Neural crest cell (in vitro differentiated cells): ENCODE measurements at regions not wholly inside any gene's neighbourhood (a gene's known extent, or its start where the extent isn't known, plus 50 kb on each side); places are given as distances from the start of the nearest gene placed in this dataset.
"Not testable (repeated sequence)": the region's sequence is repeated elsewhere in the genome, so short reads cannot be mapped to it uniquely, and the experiment has no call there.

ENCODE experiments used
- DNase-seq: peaks from one replicate; pipeline ENCODE4 v3.0.0; 2021; ENCODE audit warnings: low read depth, mixed read lengths, low spot score
- H3K27ac Mint-ChIP-seq: one replicate; pipeline ENCODE4 v1.8.0; 2021; ENCODE audit warnings: mild to moderate bottlenecking, mixed read lengths; ENCODE audit not compliant: unreplicated experiment
- H3K27me3 Mint-ChIP-seq: 2 replicates; pipeline ENCODE4 v1.8.0; 2021; ENCODE audit warnings: low read depth, mild to moderate bottlenecking, mixed read lengths
- H3K36me3 Mint-ChIP-seq: 2 replicates; pipeline ENCODE4 v1.8.0; 2021; ENCODE audit warnings: low read depth, mild to moderate bottlenecking, mixed read lengths
- H3K4me1 Mint-ChIP-seq: 2 replicates; pipeline ENCODE4 v1.8.0; 2021; ENCODE audit warnings: mixed read lengths
- H3K4me3 Mint-ChIP-seq: one replicate; pipeline ENCODE4 v1.8.0; 2021; ENCODE audit warnings: mild to moderate bottlenecking, mixed read lengths
- H3K9me3 Mint-ChIP-seq: 2 replicates; pipeline ENCODE4 v1.8.0; 2021; ENCODE audit warnings: mixed read lengths
- TF ChIP-seq, protein P1 (sequence below): fragments of 200-600 bp; sonication (generic); conservative IDR thresholded peaks from 2 replicates; pipeline ENCODE4 v1.5.0; 2021; ENCODE audit warnings: antibody characterized with exemption, mild to moderate bottlenecking

DNA sequence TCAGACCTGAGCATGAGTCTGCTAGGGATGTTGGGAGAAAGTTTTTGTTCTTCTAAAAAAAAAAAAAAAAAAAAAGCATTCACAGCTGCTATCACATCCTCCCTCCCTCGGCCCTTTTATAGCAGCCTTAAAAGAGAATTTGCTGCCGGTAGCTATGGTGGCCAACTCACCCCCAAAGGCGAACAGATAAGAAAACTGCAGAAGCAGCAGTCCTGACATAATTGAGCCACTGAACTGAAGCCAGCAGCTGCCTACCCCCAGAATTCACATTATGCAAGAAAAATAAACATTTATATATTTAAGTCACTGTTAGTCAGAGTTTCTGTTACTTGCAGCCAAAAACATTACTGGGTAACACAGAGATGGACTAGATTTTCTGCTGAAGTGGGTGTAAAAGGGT is 124.3 kb upstream of the SMARCA2 start:
- TF ChIP-seq, protein P1, sequence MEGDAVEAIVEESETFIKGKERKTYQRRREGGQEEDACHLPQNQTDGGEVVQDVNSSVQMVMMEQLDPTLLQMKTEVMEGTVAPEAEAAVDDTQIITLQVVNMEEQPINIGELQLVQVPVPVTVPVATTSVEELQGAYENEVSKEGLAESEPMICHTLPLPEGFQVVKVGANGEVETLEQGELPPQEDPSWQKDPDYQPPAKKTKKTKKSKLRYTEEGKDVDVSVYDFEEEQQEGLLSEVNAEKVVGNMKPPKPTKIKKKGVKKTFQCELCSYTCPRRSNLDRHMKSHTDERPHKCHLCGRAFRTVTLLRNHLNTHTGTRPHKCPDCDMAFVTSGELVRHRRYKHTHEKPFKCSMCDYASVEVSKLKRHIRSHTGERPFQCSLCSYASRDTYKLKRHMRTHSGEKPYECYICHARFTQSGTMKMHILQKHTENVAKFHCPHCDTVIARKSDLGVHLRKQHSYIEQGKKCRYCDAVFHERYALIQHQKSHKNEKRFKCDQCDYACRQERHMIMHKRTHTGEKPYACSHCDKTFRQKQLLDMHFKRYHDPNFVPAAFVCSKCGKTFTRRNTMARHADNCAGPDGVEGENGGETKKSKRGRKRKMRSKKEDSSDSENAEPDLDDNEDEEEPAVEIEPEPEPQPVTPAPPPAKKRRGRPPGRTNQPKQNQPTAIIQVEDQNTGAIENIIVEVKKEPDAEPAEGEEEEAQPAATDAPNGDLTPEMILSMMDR, result no peak
- Mint-ChIP-seq H3K27ac (no peak overlapping the region), H3K9me3 (no peaks in the 10 kb centered on the region), H3K27me3 (peaks cover 9% of the 10 kb centered on the region), H3K4me3 (no peak overlapping the region), H3K36me3 (no peaks in the 10 kb centered on the region), H3K4me1 (no peaks in the 10 kb centered on the region)
- no peak for DNase-seq

DNA sequence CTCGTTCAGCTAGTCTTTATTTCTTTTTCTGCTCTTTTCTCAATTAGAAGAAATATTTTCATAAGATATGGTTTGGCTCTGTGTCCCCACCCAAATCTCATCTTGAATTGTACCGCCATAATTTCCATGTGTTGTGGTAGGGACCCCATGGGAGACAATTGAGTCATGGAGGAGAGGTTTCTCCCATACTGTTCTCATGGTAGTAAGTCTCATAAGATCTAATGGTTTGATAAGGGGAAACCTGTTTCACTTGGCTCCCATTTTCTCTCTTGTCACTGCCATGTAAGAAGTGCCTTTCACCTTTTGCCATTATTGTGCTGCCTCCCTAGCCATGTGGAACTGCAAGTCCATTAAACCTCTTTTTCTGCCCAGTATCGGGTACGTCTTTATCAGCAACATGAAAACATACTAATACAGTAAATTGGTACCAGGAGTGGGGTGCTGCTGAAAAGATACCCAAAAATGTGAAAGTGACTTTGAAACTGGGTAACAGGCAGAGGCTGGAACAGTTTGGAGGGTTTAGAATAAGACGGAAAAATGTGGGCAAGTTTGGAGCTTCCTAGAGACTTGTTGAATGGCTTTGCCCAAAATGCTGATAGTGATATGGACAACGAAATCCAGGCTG is 112.0 kb upstream of the SMARCA2 start:
- peaks cover 24% of the 10 kb centered on the region for H3K9me3 Mint-ChIP-seq
- not testable (repeated sequence) for H3K4me1 Mint-ChIP-seq, DNase-seq, H3K27me3 Mint-ChIP-seq, H3K4me3 Mint-ChIP-seq, H3K27ac Mint-ChIP-seq
- H3K36me3 Mint-ChIP-seq, result peaks cover 11% of the 10 kb centered on the region

DNA sequence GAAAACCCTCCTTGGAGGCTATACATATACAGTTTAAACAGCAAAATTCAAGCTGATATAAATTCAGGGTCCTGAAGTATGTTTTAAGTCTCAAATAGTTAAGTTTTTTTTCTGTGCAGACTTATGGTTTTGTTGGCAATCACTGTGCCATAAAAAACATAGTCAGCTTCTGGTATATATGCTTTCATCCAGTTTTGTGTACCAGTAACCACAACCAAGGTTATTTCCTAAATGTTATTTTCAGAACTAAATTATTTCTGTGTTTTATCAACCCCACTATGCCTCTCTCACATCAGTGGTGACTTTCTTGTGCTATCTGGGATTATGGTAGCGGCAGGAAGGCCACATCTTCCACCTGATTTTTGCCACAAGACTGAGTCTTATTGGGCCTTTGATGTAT is 107.7 kb upstream of the SMARCA2 start:
- TF ChIP-seq, protein P1, result no peak
- Mint-ChIP-seq H3K4me3 (no peak overlapping the region), H3K9me3 (peaks cover 11% of the 10 kb centered on the region), H3K27ac (no peak overlapping the region), H3K4me1 (no peaks in the 10 kb centered on the region), H3K27me3 (no peaks in the 10 kb centered on the region), H3K36me3 (peaks cover 4% of the 10 kb centered on the region)
- no peak for DNase-seq

DNA sequence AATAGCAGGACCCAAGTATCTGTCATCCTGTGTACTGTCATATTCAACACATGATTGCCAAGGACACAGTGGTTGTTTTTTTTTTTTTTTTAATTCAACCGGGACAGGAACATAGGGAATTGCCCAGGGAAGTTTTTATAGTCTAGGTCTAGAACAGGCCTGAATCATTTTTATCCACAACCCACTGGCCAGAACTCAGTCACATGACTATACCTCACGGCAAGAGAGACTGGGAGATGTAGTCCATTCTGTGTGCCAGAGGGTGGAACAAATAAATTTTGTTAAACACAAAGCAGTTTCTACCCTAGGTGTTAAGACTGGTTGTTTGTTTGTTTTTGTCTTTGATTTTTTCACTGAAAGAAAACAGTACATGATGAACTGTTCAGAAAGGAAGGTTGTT is 105.8 kb upstream of the SMARCA2 start:
- no peak for DNase-seq
- no peaks in the 10 kb centered on the region for H3K4me1 Mint-ChIP-seq
- no peaks in the 10 kb centered on the region for H3K9me3 Mint-ChIP-seq
- no peak overlapping the region for H3K4me3 Mint-ChIP-seq
- H3K27me3 Mint-ChIP-seq, result no peaks in the 10 kb centered on the region
- no peak overlapping the region for H3K27ac Mint-ChIP-seq
- TF ChIP-seq, protein P1, result no peak
- no peaks in the 10 kb centered on the region for H3K36me3 Mint-ChIP-seq

DNA sequence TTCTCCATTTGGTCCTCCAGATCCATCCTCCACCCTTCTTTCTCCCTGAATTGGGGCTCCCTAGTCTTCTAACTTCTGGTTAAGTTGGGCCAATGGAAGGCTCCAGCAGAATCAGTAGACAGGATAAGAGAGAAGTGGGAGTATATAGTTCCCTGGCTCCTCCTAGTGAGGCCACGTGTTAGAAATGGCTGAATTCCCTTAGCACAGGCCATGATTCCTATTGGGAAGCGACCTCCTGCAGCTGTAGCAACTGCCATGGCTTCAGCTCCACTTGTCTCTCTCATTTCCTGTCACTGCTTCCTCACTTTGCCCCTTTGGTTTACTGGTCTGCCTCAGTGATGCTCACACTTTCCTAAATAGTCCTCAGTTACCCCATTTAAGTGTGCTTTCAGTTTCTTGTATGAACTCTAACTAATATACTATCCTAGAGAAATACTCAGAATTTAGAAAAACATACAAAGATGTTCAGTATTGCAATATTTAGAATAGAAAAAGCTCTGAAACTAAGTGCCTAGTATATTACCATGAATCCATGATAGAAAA is 104.8 kb upstream of the SMARCA2 start:
- Mint-ChIP-seq H3K27me3 (no peaks in the 10 kb centered on the region), H3K9me3 (no peaks in the 10 kb centered on the region), H3K36me3 (no peaks in the 10 kb centered on the region), H3K4me3 (no peak overlapping the region), H3K27ac (no peak overlapping the region), H3K4me1 (no peaks in the 10 kb centered on the region)
- no peak for DNase-seq
- TF ChIP-seq, protein P1, result no peak

DNA sequence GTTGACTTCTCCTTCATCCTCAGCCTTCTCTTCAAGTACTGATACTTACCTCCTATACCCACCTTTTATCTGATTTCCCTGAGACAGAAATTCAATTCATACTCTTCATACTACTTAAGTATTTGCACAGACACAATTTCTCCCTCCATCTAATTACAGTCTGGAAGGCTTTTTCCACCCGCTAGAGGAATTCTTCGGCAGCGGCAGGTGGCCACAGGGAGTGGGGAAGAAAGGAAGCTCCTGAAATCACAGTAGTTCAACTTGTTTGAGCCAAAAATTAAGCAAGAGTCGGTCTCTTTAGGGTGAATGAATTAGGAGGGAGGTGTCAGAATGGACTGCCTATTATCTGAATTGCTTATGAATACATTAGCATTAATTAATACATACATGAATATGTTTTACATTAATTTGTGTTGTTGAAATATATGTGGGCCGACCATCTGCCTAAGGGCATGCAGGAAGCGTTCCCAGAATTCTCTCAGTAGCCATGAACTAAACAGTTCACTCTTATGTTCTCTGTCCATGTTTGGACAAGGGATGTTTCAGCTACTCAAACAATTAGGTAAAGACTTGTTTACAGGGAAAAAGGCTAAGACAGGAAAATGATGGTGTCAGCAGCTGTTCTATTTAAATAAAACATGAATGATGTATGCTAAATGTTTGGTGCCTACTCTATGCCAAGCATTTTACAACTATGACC is 101.4 kb upstream of the SMARCA2 start:
- DNase-seq, result no peak
- TF ChIP-seq, protein P1, result no peak
- peaks cover 14% of the 10 kb centered on the region for H3K4me1 Mint-ChIP-seq
- no peaks in the 10 kb centered on the region for H3K9me3 Mint-ChIP-seq
- no peaks in the 10 kb centered on the region for H3K36me3 Mint-ChIP-seq
- H3K27me3 Mint-ChIP-seq, result no peaks in the 10 kb centered on the region
- H3K27ac Mint-ChIP-seq, result no peak overlapping the region
- H3K4me3 Mint-ChIP-seq, result no peak overlapping the region
